GM19452 (cell line): ENCODE measurements at regions not wholly inside any gene's neighbourhood (a gene's known extent, or its start where the extent isn't known, plus 50 kb on each side); places are given as distances from the start of the nearest gene placed in this dataset.

ENCODE experiments used
- ATAC-seq: cut with Tn5 transposase; IDR thresholded peaks from one replicate; pipeline ENCODE4 v1.9.1; 2021; ENCODE audit not compliant: unreplicated experiment

DNA sequence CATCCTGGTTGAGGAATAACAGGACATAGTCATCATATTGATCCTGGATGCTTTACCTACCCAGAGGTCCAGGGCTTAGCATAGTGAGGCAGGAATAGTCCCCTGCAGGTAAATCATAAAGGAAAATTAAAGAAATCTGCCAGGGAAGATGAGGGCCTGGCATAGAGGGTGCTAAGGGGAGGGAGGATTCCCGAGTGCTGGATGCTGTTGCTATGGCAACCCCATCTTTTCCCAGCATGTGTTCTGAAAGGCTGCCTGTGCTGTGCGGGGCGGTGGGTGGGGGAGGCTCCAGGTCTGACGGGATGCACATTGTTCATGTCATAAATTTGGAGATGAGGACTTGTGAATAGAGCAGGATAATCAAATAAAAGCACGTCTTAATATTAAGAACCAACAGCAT lies 212.6 kb upstream of the PCSK2 start:
- ATAC-seq: no peak

- ATAC-seq: no peak
These were observed 212.0 kb upstream of the PCSK2 start for GRCh38 chr20:17014756-17015366.

- ATAC-seq: no peak
These were observed 209.6 kb upstream of the PCSK2 start for GRCh38 chr20:17017232-17017631.

- ATAC-seq: no peak
These were observed 205.4 kb upstream of the PCSK2 start for GRCh38 chr20:17021481-17021880.

DNA sequence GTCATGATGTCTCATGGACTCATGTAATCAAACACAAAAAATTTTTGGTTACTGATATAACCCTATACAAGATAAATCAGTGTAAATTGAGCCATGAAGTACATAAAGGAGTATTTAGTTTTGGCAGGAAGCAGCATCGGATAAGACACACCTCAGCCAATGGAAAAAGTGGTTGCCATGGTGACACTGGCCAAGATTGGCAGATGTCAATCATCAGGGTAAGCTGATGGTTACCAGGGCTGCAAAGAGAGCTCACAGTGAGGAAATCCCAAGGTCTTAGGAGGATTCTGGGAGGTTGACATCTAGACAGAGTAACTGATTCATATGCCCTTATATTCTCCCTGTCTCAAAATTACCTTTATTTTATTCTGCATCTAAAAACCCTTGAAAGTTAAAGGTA lies 203.8 kb upstream of the PCSK2 start:
- no peak for ATAC-seq

GRCh38 chr20:17023806-17024205 lies 203.0 kb upstream of the PCSK2 start:
- no peak for ATAC-seq

DNA sequence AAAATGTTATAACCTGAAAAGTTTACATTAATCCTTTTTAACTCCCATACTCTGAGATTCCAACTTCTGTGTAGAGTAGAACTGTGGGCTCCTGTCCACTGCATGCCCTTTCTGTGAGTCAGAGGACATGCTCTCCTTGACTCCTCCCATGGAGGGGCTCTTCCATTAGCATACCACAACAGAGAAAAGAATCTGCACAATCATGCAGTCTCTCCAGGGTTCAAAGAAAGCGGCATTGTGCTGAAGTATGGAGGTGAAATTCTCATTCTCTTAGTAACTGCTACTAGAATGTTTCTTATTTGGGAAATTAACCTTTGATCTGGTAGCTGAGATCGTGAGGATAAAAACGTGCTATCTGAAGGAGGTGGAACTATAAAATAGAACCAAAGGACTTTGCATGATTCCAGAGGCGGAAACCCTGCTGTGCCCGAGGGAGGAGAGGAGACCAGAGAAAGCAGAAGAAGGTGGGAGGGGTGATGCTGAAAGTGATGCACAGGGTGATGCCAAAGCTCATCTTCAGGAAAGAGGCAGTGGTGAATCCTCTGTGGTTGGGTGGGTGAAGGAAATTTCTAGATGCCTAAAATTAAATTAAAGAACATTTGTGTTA lies 202.2 kb upstream of the PCSK2 start:
- no peak for ATAC-seq

DNA sequence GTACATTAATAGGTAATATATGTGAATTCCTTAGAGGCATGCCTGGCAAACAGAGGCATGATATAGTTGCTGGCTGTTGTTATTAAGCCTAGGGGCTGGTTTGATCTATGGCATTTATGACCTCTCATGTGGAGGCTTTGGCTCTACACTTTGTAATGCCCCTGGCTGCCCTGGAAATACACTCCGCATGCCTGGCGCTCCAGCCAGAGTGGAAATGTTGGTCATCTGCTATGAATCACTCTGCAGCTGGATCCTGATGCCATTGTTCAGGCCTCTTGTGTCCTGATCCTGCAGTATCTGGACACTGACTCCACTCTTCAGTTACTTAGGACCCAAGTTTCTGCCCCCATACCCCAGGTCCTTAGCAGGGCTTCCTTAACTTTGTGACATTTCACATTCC lies 200.5 kb upstream of the PCSK2 start:
- no peak for ATAC-seq

DNA sequence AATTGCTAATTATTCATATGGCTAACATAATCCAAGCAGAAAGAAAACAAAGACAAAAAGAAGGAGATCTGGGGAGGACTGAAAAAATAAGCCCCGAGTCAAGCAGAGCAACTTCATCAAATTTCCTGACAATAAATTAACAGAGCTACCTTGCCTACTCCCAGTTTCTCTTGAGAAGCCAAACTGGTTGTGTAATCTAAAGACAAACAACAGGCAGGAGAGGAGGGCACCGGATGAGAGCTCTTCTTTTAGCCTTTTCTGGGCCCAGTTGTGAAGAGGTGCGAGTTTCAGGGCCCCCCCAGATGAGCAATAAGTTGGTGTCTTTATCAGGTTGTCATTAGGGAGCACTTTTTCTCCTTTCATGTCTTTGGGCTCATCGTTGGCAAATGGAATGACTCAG lies 197.1 kb upstream of the PCSK2 start:
- no peak for ATAC-seq

DNA sequence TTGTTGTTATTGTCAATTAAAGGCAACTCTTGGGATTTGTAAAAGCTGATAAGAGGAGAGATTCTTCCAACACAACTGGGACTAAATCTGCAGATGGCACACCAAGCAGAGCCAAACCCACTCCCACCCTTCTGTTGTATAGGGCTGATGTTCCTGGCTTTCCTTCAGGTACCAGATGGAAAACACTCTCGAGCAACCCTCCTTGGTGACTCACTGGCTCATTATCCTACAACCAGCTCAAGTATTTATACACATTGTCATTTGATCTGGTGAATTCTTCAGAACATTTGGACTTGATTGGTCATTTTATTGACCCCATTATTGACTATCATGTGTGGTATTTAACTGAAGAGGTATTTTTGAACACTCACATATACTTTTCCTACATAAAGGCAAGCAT lies 190.3 kb upstream of the PCSK2 start:
- ATAC-seq: no peak

GRCh38 chr20:17042122-17042521 lies 184.7 kb upstream of the PCSK2 start:
- no peak for ATAC-seq

DNA sequence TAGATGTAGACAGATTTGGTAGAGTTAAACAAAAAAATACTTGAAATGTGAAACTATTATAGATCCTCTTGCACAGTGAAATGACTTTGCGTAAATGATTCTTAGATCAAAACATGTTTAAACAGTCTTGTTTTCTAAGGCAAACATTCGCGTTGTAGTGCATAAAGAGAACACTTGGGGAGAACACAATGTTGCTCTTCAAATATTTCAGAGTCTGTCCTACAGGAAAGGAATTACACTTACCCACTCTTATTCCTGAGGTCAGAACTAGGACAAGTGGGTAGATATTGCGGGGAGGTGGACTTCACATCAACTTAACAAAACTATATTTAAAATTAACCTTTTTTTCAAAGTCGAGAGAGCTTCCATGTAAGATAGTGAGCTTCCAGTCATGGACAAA lies 183.5 kb upstream of the PCSK2 start:
- no peak for ATAC-seq

- ATAC-seq: no peak
These were observed 181.9 kb upstream of the PCSK2 start for GRCh38 chr20:17044891-17045290.

GRCh38 chr20:17059465-17059864 lies 167.4 kb upstream of the PCSK2 start:
- ATAC-seq: no peak

GRCh38 chr20:17061715-17062114 lies 165.1 kb upstream of the PCSK2 start:
- no peak for ATAC-seq

DNA sequence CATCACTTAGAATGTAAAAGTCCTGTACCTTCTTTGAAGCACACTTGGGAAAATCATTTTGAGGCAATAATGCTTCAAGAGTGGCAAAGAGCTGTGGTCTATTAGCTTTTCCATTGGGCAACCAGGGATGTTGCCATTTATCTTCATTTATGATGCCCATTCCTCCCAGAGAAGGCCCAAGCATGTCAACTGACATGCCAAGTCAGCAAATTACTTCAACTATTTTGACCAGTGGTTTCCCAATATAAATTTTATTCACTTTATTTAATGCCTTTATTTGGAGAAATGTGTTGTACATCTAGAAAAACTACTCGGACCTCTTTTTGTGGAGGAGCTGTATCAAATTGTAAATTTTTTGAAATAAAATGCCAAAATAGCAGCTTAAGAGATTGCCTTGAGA lies 164.1 kb upstream of the PCSK2 start:
- ATAC-seq: no peak

GRCh38 chr20:17066902-17067301 lies 159.9 kb upstream of the PCSK2 start:
- no peak for ATAC-seq

DNA sequence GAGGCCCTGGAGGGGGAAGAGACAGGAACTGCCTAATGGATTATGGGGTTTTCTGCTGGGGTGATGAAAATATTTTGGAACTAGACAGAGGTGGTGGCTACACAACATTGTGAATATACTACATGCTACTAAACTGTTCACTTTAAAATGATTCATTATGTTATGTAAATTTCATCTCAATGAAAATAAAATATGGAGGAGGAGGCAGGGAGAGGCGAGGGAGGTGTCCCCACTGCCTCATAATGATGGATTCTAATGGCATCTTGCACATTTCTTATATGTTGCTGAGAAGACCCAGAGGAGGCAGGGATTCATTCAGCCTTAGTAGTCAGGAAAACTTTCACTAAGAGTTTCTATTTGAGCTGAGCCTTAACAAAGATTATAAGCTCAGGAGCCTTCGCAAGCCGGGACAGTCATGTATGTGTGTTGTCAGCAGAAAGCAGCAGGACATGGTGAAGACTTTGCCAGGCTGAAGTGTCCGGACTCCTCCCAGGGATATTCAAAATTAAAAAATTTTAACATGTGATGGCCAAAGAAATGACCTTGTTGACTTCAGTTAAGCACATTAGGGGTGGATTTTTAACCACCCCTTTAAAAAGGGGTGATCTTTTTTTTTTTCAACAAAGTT lies 158.6 kb upstream of the PCSK2 start:
- ATAC-seq: no peak

- no peak for ATAC-seq
These were observed 149.8 kb upstream of the PCSK2 start for GRCh38 chr20:17077030-17077429.

DNA sequence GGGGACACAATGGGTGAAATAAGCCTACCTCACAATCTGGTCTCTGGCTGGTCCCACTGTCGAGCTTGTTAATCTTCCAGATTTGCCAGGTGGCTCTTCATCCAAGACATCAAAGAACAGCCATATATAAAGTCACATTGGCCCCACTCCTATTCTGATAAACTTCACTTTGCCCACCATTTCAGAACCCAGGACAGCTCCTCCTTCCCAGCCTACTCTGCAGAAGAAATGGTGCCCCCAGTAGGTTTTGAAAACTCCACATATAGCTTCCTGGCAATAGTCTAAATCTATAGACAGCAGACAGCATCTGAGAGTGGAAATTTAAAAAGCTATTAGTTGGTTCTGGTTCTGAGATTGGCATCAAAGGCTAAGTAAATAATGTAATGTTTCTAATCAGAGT lies 143.1 kb upstream of the PCSK2 start:
- no peak for ATAC-seq

GRCh38 chr20:17084909-17085308 lies 141.9 kb upstream of the PCSK2 start:
- no peak for ATAC-seq

DNA sequence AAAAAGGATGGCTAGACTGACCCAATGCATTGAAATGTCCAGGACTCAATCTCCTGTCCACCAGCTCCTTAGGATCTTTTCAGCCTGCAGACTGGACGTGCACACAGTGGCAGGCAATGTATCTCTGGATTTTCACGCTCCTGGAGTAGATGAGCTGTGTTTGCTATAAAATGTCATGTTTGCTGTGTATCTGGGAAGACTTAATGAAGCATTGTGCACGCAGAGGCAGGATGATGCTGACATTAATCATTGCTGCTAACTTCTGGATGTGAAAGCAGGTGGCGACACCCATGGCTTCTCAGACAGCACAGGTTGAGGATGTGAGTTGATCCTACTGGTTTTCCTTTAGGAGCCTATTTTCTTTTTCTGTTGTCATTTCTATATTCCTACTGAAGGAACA lies 133.1 kb upstream of the PCSK2 start:
- no peak for ATAC-seq

DNA sequence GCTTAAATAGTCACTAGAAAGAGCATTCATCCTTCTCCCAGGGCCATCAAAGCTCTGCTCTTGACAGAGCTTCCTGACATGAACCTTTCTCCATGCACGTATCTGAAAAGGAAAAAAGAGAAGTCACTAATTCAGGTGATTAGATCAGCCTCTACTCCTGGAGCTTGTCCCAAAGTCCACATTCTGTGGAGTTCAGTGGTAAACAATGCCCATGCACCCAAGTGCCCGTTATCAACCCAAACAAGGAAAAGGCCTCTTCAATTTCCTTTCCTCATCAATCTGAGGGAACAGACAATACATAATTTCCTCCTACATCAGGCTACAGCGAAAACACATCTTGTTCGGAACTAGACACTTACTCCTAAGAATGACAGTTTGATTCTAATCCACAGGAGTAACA lies 129.2 kb upstream of the PCSK2 start:
- ATAC-seq: no peak
